Heart right ventricle (tissue), 16 donors: ENCODE measurements at regions not wholly inside any gene's neighbourhood (a gene's known extent, or its start where the extent isn't known, plus 50 kb on each side); places are given as distances from the start of the nearest gene placed in this dataset.

ENCODE experiments used
- ATAC-seq, 8 donors: fragments of 200-7000 bp; cut with Tn5 transposase; one replicate each; pipeline ENCODE4 v1.9.1; 2020; ENCODE audit warnings: mild to moderate bottlenecking in 8 of 8, moderate library complexity in 8 of 8, moderate number of reproducible peaks in 1 of 8
- DNase-seq, 2 donors: peaks; one replicate each; pipeline ENCODE4 v3.0.0-alpha.2; 2020
- H3K27ac ChIP-seq, 10 donors: fragments of 200-600 bp; sonication (generic) in 2 of 10; one replicate each; pipeline versions ENCODE4 v1.5.0 to v1.8.0; 2020 to 2022; ENCODE audit warnings: mild to moderate bottlenecking in 3 of 10
- H3K27me3 ChIP-seq, 7 donors: fragments of 200-600 bp; one replicate each; pipeline ENCODE4 v1.8.0; 2021 to 2022; ENCODE audit warnings: mild to moderate bottlenecking in 2 of 7
- H3K36me3 ChIP-seq, 9 donors: fragments of 200-600 bp; sonication (generic) in 1 of 9; one replicate each; pipeline versions ENCODE4 v1.5.0 to v1.8.0; 2020 to 2022; ENCODE audit warnings: mild to moderate bottlenecking in 2 of 9
- H3K4me1 ChIP-seq, 9 donors: fragments of 200-600 bp; sonication (generic) in 1 of 9; one replicate each; pipeline versions ENCODE4 v1.5.0 to v1.8.0; 2020 to 2022; ENCODE audit warnings: mild to moderate bottlenecking in 4 of 9
- H3K4me3 ChIP-seq, 10 donors: fragments of 200-600 bp; sonication (generic) in 2 of 10; one replicate each; pipeline versions ENCODE4 v1.5.0 to v1.8.0; 2020 to 2022; ENCODE audit warnings: mild to moderate bottlenecking in 7 of 10, moderate library complexity in 2 of 10
- H3K9me3 ChIP-seq, 11 donors: fragments of 200-600 bp in 10 of 11; sonication (generic) in 2 of 11; one replicate each; pipeline versions ENCODE4 v1.5.0 to v1.8.0; 2013 to 2022; ENCODE audit warnings: mild to moderate bottlenecking in 2 of 11, control low read depth in 1 of 11, moderate library complexity in 1 of 11
- CTCF ChIP-seq, 9 donors: fragments of 200-600 bp; sonication (generic) in 2 of 9; IDR thresholded peaks; one replicate each; pipeline versions ENCODE4 v1.5.0 to v1.8.0; 2021 to 2022; ENCODE audit warnings: antibody characterized with exemption in 9 of 9, mild to moderate bottlenecking in 5 of 9, moderate library complexity in 1 of 9
- WGBS, 2 donors: extraction: QIAGEN DNeasy Blood & Tissue Kit; methylation state at CpG; one replicate each; pipeline ENCODE4 v1.1.7; 2013; ENCODE audit warnings: inconsistent platforms in 1 of 2; 5-methylcytosine and 5-hydroxymethylcytosine counted together
- intact Hi-C, 10 donors: fragments of 100-400 bp; cut with DNase I; formaldehyde crosslinking; loops; one replicate each; pipeline versions ENCODE4 v1.11.1 to v1.14.2; 2022
- donor health status: Arrhythmogenic right ventricular cardiomyopathy.
- donor health status: ischemic (EF 13 %, LVEDD 7.1; RV severe dilation, severe dysfunction).
- donor health status: healthy with polysubstance abuse.
- donor health status: DM: no; HTN: yes; CAD: no.
- donor health status: DM: no; HTN: no; CAD: no.
- donor health status: ischemic (EF 25% LVEDD 6.9; RV normal size, moderate dysfunction).
- donor health status: ischemic (EF 25% LVEDD 5.7; RV mildly dilated, moderate dysfunction).
- donor health status: healthy.
- donor health status: DM: yes; HTN: yes; CAD: no.
- donor health status: Ischemic cardiomyopathy.
- donor health status: ischemic (EF 35%, LVEDD 5.7; RV mildly dilated, moderate dysfunction).
- donor health status: nonischemic (EF 11% LVEDD 7.7; RV severe dilation, severe dysfunction).
- donor health status: DM: yes; HTN: yes; CAD: no.
- donor health status: PGD.
- donor health status: ischemic (EF 29% LVEDD 5.4; RV normal size, mild dysfunction).
- donor health status: nonischemic (EF 23%, LVEDD 6.1; RV moderate dilation, normal function).

- no peak overlapping the region for H3K4me3 ChIP-seq
- no peak for TF ChIP-seq CTCF (IDR thresholded peaks at IDR 0.05)
- H3K36me3 ChIP-seq, result no peaks in the 10 kb centered on the region
- 78 to 97% methylated on average over 6 of the region's 6 CpGs for WGBS, 2 donors
- H3K9me3 ChIP-seq, result no peaks in the 10 kb centered on the region
- peaks cover 0 to 13% (median 5%) of the 10 kb centered on the region in 9 donors for H3K4me1 ChIP-seq
- DNase-seq (no peak), ATAC-seq (no peak)
- intact Hi-C loops, result loop anchor here in 8 of 10 donors (2.0 to 10.0 kb wide), 10 partner anchors 496 to 1714 kb away; no protein-coding TSS in a partner anchor
- no peak overlapping the region for H3K27ac ChIP-seq
- H3K27me3 ChIP-seq, result no peaks in the 10 kb centered on the region
Observed at GRCh38 chr5:68960961-68961360, 132.9 kb upstream of the SLC30A5 start.

DNA sequence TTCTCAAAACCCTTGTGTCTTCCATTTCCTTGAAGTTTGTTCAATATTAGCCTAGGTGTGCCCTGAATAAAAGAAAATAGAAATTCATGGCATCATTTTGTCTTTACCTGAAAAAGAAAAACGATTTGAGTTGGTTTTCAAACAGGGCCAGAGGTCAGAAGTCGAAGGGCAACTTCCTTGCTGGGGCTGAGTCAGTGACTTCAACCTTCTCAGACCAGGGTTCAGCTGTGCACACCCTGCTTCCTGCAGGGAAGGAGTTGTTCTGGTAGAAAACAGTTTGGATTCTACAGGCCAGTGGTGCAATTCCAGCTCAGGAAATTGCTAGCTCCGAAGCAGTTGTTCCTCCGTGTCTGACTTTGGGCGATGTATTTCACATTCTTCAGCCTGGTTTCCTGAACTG is 132.1 kb upstream of the SLC30A5 start:
- TF ChIP-seq CTCF (IDR thresholded peaks at IDR 0.05), result no peak
- H3K27me3 ChIP-seq, result no peaks in the 10 kb centered on the region
- DNase-seq, result no peak
- H3K27ac ChIP-seq, result no peak overlapping the region
- H3K9me3 ChIP-seq, result no peaks in the 10 kb centered on the region
- ATAC-seq, result no peak
- WGBS, 2 donors, result 66 to 83% methylated on average over 5 of the region's 5 CpGs
- intact Hi-C loops, result loop anchor here (1.0 to 10.0 kb wide), 13 partner anchors 497 to 1714 kb away; no protein-coding TSS in a partner anchor
- no peaks in the 10 kb centered on the region for H3K36me3 ChIP-seq
- H3K4me3 ChIP-seq, result no peak overlapping the region
- peaks cover 0 to 13% (median 5%) of the 10 kb centered on the region in 9 donors for H3K4me1 ChIP-seq

DNA sequence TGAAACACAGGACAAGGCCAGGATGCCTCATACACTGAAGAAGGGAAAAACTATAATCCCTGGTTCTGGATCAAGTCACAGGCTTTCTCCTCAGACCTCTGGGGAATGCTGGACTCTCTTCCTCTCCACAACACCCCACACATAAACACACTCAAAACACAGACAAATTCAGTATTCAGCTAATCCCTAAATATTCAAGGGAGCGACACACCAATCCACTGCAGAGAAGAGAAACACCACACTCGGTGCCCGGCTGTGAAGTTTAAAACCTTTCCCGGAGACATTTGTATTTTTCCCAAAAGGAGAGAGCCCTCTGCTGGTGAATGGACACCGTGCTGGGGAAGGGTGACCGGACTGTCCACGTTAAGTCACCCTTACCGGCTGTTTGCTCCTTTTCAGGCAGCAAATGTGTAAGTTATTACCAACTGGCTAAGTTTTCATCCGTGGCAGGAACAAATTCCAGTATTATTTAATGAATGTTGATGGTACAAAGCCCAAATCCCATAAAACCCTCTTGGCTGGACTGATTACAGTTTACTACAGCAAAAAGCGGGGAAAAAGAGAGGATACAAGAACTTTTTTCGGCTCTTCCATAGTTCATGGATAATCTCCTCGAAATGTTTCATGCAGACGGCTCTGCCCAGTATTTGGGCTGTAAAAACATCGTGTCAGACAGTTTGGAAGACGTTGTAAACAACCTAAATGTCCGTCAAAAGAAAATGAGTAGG is 130.9 kb upstream of the SLC30A5 start:
- WGBS, 2 donors, result 31% methylated on average over 16 of the region's 16 CpGs
- peaks cover 0 to 13% (median 5%) of the 10 kb centered on the region in 9 donors for H3K4me1 ChIP-seq
- peak overlapping the region in 2 of 10 donors; percentile 16 to 43 for H3K27ac ChIP-seq
- no peaks in the 10 kb centered on the region for H3K36me3 ChIP-seq
- intact Hi-C loops, result loop anchor here (1.0 to 10.0 kb wide), 13 partner anchors 486 to 1716 kb away; no protein-coding TSS in a partner anchor
- ATAC-seq, result peak; percentile 76 to 96 (median 88)
- H3K27me3 ChIP-seq, result no peaks in the 10 kb centered on the region
- no peak overlapping the region for H3K4me3 ChIP-seq
- H3K9me3 ChIP-seq, result no peaks in the 10 kb centered on the region
- peak; percentile 46 to 77 for DNase-seq
- TF ChIP-seq CTCF (IDR thresholded peaks at IDR 0.05), result peak; percentile 58 to 94 (median 84)

DNA sequence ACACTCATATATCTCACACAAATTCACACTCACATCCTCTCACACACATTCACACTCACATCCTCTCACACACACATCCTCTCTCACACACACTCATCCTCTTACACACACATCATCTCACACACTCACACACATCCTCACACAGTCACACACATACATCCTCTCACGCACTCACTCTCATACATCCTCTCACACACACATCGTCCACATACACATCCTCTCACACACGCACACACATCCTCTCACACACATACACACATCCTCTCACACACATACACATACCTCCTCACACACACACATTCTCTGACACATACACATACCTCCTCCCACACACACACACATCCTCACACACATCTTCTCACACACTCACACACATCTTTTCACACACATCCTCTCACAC is 129.1 kb upstream of the SLC30A5 start:
- no peak overlapping the region for H3K4me3 ChIP-seq
- no peak for DNase-seq
- H3K4me1 ChIP-seq, result peaks cover 0 to 13% (median 5%) of the 10 kb centered on the region in 9 donors
- no peaks in the 10 kb centered on the region for H3K36me3 ChIP-seq
- 78 to 85% methylated on average over 3 of the region's 3 CpGs for WGBS, 2 donors
- no peak for TF ChIP-seq CTCF (IDR thresholded peaks at IDR 0.05)
- H3K9me3 ChIP-seq, result no peaks in the 10 kb centered on the region
- ATAC-seq, result no peak
- H3K27me3 ChIP-seq, result peaks cover 0 to 3% (median 0%) of the 10 kb centered on the region in 7 donors
- intact Hi-C loops, result loop anchor here in 8 of 10 donors (5.0 to 10.0 kb wide), 10 partner anchors 402 to 1717 kb away; no protein-coding TSS in a partner anchor
- no peak overlapping the region for H3K27ac ChIP-seq
